ENCODE measurements at regions not wholly inside any gene's neighbourhood (a gene's known extent, or its start where the extent isn't known, plus 50 kb on each side); places are given as distances from the start of the nearest gene placed in this dataset.
A peak's percentile ranks its signal among the peaks of the same experiment; 100 is the strongest.
"Not testable (repeated sequence)": the region's sequence is repeated elsewhere in the genome, so short reads cannot be mapped to it uniquely, and the experiment has no call there.

GRCh38 chr9:39018107-39018506 is 269.9 kb downstream of the CNTNAP3 start:
- not testable (repeated sequence) for H3K27ac ChIP-seq; DNase-seq (ENCODE audit: low read depth, low spot score)

GRCh38 chr9:39015178-39015577 is 272.8 kb downstream of the CNTNAP3 start:
- not testable (repeated sequence) for DNase-seq (ENCODE audit: low read depth, low spot score)
- peak overlapping the region; percentile 19 for H3K27ac ChIP-seq

GRCh38 chr9:39014805-39015123 is 273.2 kb downstream of the CNTNAP3 start:
- not testable (repeated sequence) for H3K27ac ChIP-seq; DNase-seq (ENCODE audit: low read depth, low spot score)

- not testable (repeated sequence) for H3K27ac ChIP-seq; DNase-seq (ENCODE audit: low read depth, low spot score)
These were observed 273.7 kb downstream of the CNTNAP3 start for GRCh38 chr9:39014096-39014804.

- H3K27ac ChIP-seq; DNase-seq (ENCODE audit: low read depth, low spot score): not testable (repeated sequence)
These were observed 278.2 kb downstream of the CNTNAP3 start for GRCh38 chr9:39009743-39010142.

GRCh38 chr9:39009343-39009742 is 278.6 kb downstream of the CNTNAP3 start:
- DNase-seq (ENCODE audit: low read depth, low spot score); H3K27ac ChIP-seq: not testable (repeated sequence)

GRCh38 chr9:39008907-39009306 is 279.1 kb downstream of the CNTNAP3 start:
- not testable (repeated sequence) for DNase-seq (ENCODE audit: low read depth, low spot score); H3K27ac ChIP-seq

- H3K27ac ChIP-seq; DNase-seq (ENCODE audit: low read depth, low spot score): not testable (repeated sequence)
These were observed 282.2 kb downstream of the CNTNAP3 start for GRCh38 chr9:39005736-39006135.

GRCh38 chr9:39001085-39001593 is 281.2 kb upstream of the FAM240B start:
- DNase-seq (ENCODE audit: low read depth, low spot score), result not testable (repeated sequence)

GRCh38 chr9:38999277-38999676 is 279.3 kb upstream of the FAM240B start:
- not testable (repeated sequence) for DNase-seq (ENCODE audit: low read depth, low spot score); H3K27ac ChIP-seq

More at GRCh38 chr9:39001085-39001593, 281.2 kb upstream of the FAM240B start:
- not testable (repeated sequence) for H3K27ac ChIP-seq

- not testable (repeated sequence) for H3K27ac ChIP-seq; DNase-seq (ENCODE audit: low read depth, low spot score)
These were observed 273.8 kb upstream of the FAM240B start for GRCh38 chr9:38993690-38994089.

- not testable (repeated sequence) for DNase-seq (ENCODE audit: low read depth, low spot score)
These were observed 273.2 kb upstream of the FAM240B start for GRCh38 chr9:38993156-38993555.

GRCh38 chr9:38978734-38979133 is 258.8 kb upstream of the FAM240B start:
- DNase-seq (ENCODE audit: low read depth, low spot score); H3K27ac ChIP-seq: not testable (repeated sequence)

More at GRCh38 chr9:38993156-38993555, 273.2 kb upstream of the FAM240B start:
- not testable (repeated sequence) for H3K27ac ChIP-seq

GRCh38 chr9:38969480-38969879 is 249.5 kb upstream of the FAM240B start:
- not testable (repeated sequence) for H3K27ac ChIP-seq; DNase-seq (ENCODE audit: low read depth, low spot score)

GRCh38 chr9:38968651-38969374 is 248.9 kb upstream of the FAM240B start:
- H3K27ac ChIP-seq; DNase-seq (ENCODE audit: low read depth, low spot score): not testable (repeated sequence)

GRCh38 chr9:38967866-38968265 is 247.9 kb upstream of the FAM240B start:
- not testable (repeated sequence) for DNase-seq (ENCODE audit: low read depth, low spot score); H3K27ac ChIP-seq

- DNase-seq (ENCODE audit: low read depth, low spot score); H3K27ac ChIP-seq: not testable (repeated sequence)
These were observed 247.4 kb upstream of the FAM240B start for GRCh38 chr9:38967285-38967684.

GRCh38 chr9:38959812-38960211 is 239.9 kb upstream of the FAM240B start:
- not testable (repeated sequence) for DNase-seq (ENCODE audit: low read depth, low spot score); H3K27ac ChIP-seq

- not testable (repeated sequence) for DNase-seq (ENCODE audit: low read depth, low spot score); H3K27ac ChIP-seq
These were observed 235.9 kb upstream of the FAM240B start for GRCh38 chr9:38955837-38956236.

- DNase-seq (ENCODE audit: low read depth, low spot score); H3K27ac ChIP-seq: not testable (repeated sequence)
These were observed 232.9 kb upstream of the FAM240B start for GRCh38 chr9:38952715-38953341.
